IMR-90 (cell line): ENCODE measurements at regions not wholly inside any gene's neighbourhood (a gene's known extent, or its start where the extent isn't known, plus 50 kb on each side); places are given as distances from the start of the nearest gene placed in this dataset.

Experiments used
- ATAC-seq: fragments of 200-7000 bp; cut with Tn5 transposase; 2 replicates; pipeline ENCODE4 v1.9.1; 2020; ENCODE audit warnings: low read depth, mild to moderate bottlenecking, moderate library complexity
- BruUV-seq: library from RNA; stranded (reverse); fragments of 400-500 nt; replicated peaks from 2 replicates; lab custom pipeline; 2021; lab: Mats Ljungman, UMichigan
- CTCF ChIA-PET: fragments of 300-600 bp; formaldehyde crosslinking; extraction: SDS; loops from one replicate; lab custom pipeline; 2021; ENCODE audit warnings: antibody characterized with exemption; lab: Yijun Ruan, JAX
- POLR2A ChIA-PET: fragments of 300-600 bp; sonication (Branson Sonifier 250); formaldehyde crosslinking; loops from one replicate; lab custom pipeline; 2022; ENCODE audit warnings: antibody characterized with exemption; ENCODE audit not compliant: unreplicated experiment; lab: Charles Lee
- DNase-seq: peaks from one replicate; pipeline ENCODE4 v3.0.0; 2013
- H2AFZ ChIP-seq: replicated peaks from 2 replicates; pipeline ENCODE3; 2013; ENCODE audit warnings: low read length, mild to moderate bottlenecking; ENCODE audit not compliant: poor library complexity
- H2AK5ac ChIP-seq: 2 replicates; pipeline ENCODE4 v1.6.1; 2013; ENCODE audit warnings: low read depth, low read length, inconsistent platforms
- H2AK9ac ChIP-seq: replicated peaks from 2 replicates; pipeline ENCODE3; 2013; ENCODE audit warnings: mild to moderate bottlenecking, low read depth, low read length, moderate library complexity; ENCODE audit not compliant: poor library complexity
- H2BK120ac ChIP-seq: 2 replicates; pipeline ENCODE4 v1.6.1; 2013; ENCODE audit warnings: low read depth, low read length, inconsistent platforms
- H2BK15ac ChIP-seq: 3 replicates; pipeline ENCODE4 v1.6.1; 2013; ENCODE audit warnings: low read depth, low read length, inconsistent platforms
- H2BK20ac ChIP-seq: 2 replicates; pipeline ENCODE4 v1.6.1; 2013; ENCODE audit warnings: low read depth, mild to moderate bottlenecking, inconsistent platforms, low read length, moderate library complexity
- H2BK5ac ChIP-seq: 2 replicates; pipeline ENCODE4 v1.6.1; 2013; ENCODE audit warnings: mild to moderate bottlenecking, low read depth, low read length, inconsistent platforms; ENCODE audit not compliant: poor library complexity, severe bottlenecking
- H3K14ac ChIP-seq: replicated peaks from 2 replicates; pipeline ENCODE4 v1.6.1; 2013; ENCODE audit warnings: low read depth, low read length, inconsistent platforms
- H3K18ac ChIP-seq: 2 replicates; pipeline ENCODE4 v1.6.1; 2013; ENCODE audit warnings: low read depth, low read length, control low read depth
- H3K23ac ChIP-seq: 2 replicates; pipeline ENCODE4 v1.6.1; 2013; ENCODE audit warnings: low read depth, low read length, inconsistent platforms
- H3K27ac ChIP-seq: 2 replicates; pipeline ENCODE4 v1.5.1; 2013; ENCODE audit warnings: mild to moderate bottlenecking, control low read depth, low read length; ENCODE audit not compliant: insufficient read depth
- H3K27me3 ChIP-seq: 2 replicates; pipeline ENCODE4 v1.6.1; 2013; ENCODE audit warnings: low read length; ENCODE audit not compliant: control insufficient read depth, insufficient read depth
- H3K36me3 ChIP-seq: 2 replicates; pipeline ENCODE4 v1.6.1; 2013; ENCODE audit warnings: low read length, mixed read lengths; ENCODE audit not compliant: control insufficient read depth, insufficient read depth
- H3K4ac ChIP-seq: 2 replicates; pipeline ENCODE4 v1.6.1; 2013; ENCODE audit warnings: low read depth, low read length, inconsistent platforms
- H3K4me1 ChIP-seq: 2 replicates; pipeline ENCODE4 v1.6.1; 2013; ENCODE audit warnings: low read length, mixed read lengths; ENCODE audit not compliant: control insufficient read depth, insufficient read depth
- H3K4me2 ChIP-seq: 2 replicates; pipeline ENCODE4 v1.6.1; 2013; ENCODE audit warnings: low read depth, mild to moderate bottlenecking, control low read depth, low read length, moderate library complexity
- H3K4me3 ChIP-seq: 2 replicates; pipeline ENCODE4 v1.5.1; 2013; ENCODE audit warnings: low read depth, mild to moderate bottlenecking, control low read depth, low read length, moderate library complexity; ENCODE audit not compliant: insufficient read depth
- H3K56ac ChIP-seq: 2 replicates; pipeline ENCODE4 v1.6.1; 2013; ENCODE audit warnings: low read length, inconsistent platforms; ENCODE audit not compliant: insufficient read depth; ENCODE audit errors: extremely low read depth
- H3K79me1 ChIP-seq, 2 experiments: 2 replicates each; pipeline ENCODE4 v1.6.1; 2013; ENCODE audit warnings: low read length in 2 of 2, inconsistent platforms in 1 of 2, low read depth in 1 of 2
- H3K9ac ChIP-seq: 2 replicates; pipeline ENCODE4 v1.6.1; 2013; ENCODE audit warnings: low read depth, low read length, control low read depth
- H3K9me1 ChIP-seq: 2 replicates; pipeline ENCODE4 v1.6.1; 2013; ENCODE audit warnings: low read length, inconsistent platforms; ENCODE audit not compliant: insufficient read depth
- H3K9me3 ChIP-seq: 2 replicates; pipeline ENCODE4 v1.6.1; 2013; ENCODE audit warnings: low read length; ENCODE audit not compliant: control insufficient read depth, insufficient read depth
- H4K20me1 ChIP-seq: 2 replicates; pipeline ENCODE4 v1.6.1; 2013; ENCODE audit warnings: low read length, inconsistent platforms; ENCODE audit not compliant: insufficient read depth
- H4K5ac ChIP-seq: 2 replicates; pipeline ENCODE4 v1.6.1; 2013; ENCODE audit warnings: mild to moderate bottlenecking, low read depth, low read length, control low read depth
- H4K8ac ChIP-seq, 2 experiments: 2 replicates each; pipeline ENCODE4 v1.6.1; 2013; ENCODE audit warnings: low read depth in 2 of 2, low read length in 2 of 2, control low read depth in 1 of 2, inconsistent platforms in 1 of 2
- H4K91ac ChIP-seq: 2 replicates; pipeline ENCODE4 v1.6.1; 2013; ENCODE audit warnings: low read depth, low read length, inconsistent platforms; ENCODE audit not compliant: insufficient read depth
- BHLHE40 ChIP-seq: fragments of 150-350 bp; IDR thresholded peaks from 2 replicates; pipeline ENCODE4 v1.6.1; 2016; ENCODE audit warnings: mild to moderate bottlenecking, low read depth, low read length
- FOS ChIP-seq: fragments of 150-350 bp; IDR thresholded peaks from 2 replicates; pipeline ENCODE4 v1.6.1; 2016; ENCODE audit warnings: low read depth, low read length
- MAFK ChIP-seq: IDR thresholded peaks from 2 replicates; pipeline ENCODE4 v1.6.1; 2012; ENCODE audit warnings: low read depth, low read length, improper control_type of control experiment
- MAZ ChIP-seq: IDR thresholded peaks from 2 replicates; pipeline ENCODE4 v1.6.1; 2012; ENCODE audit warnings: low read depth, mild to moderate bottlenecking, low read length, improper control_type of control experiment, moderate library complexity, borderline replicate concordance
- MXI1 ChIP-seq: IDR thresholded peaks from 2 replicates; pipeline ENCODE4 v1.6.1; 2012; ENCODE audit warnings: low read depth, mild to moderate bottlenecking, low read length, moderate library complexity, borderline replicate concordance
- NFE2L2 ChIP-seq: fragments of 150-350 bp; IDR thresholded peaks from 2 replicates; pipeline ENCODE4 v1.6.1; 2016; ENCODE audit warnings: low read depth, mild to moderate bottlenecking, low read length
- RAD21 ChIP-seq: IDR thresholded peaks from 2 replicates; pipeline ENCODE4 v1.6.1; 2012; ENCODE audit warnings: low read length, improper control_type of control experiment
- RCOR1 ChIP-seq: IDR thresholded peaks from 2 replicates; pipeline ENCODE4 v1.6.1; 2012; ENCODE audit warnings: mild to moderate bottlenecking, low read length, improper control_type of control experiment; ENCODE audit not compliant: insufficient replicate concordance
- RFX5 ChIP-seq: IDR thresholded peaks from 2 replicates; pipeline ENCODE4 v1.8.0; 2012; ENCODE audit warnings: low read depth, mild to moderate bottlenecking, low read length, moderate library complexity
- SMC3 ChIP-seq: fragments of 150-350 bp; IDR thresholded peaks from 2 replicates; pipeline ENCODE4 v1.6.1; 2016; ENCODE audit warnings: low read depth, mild to moderate bottlenecking, antibody characterized with exemption, low read length, moderate library complexity
- dilution Hi-C: fragments of 300-500 bp; cut with HindIII; formaldehyde crosslinking; loops from one replicate; pipeline ENCODE4 v1.14.3; 2018; ENCODE audit warnings: low sequenced_read_pairs; ENCODE audit not compliant: unreplicated experiment
- in situ Hi-C: fragments of 300-500 bp; cut with MboI; formaldehyde crosslinking; loops from 3 replicates; pipeline ENCODE4 v1.14.3; 2019; ENCODE audit warnings: low sequenced_read_pairs, inconsistent platforms, mixed read lengths
- intact Hi-C: fragments of 100-400 bp; cut with micrococcal nuclease; formaldehyde crosslinking; loops from 2 replicates; pipeline ENCODE4 v1.10.0; 2022
- TF ChIP-seq, protein P1 (sequence below): fragments of 150-350 bp; IDR thresholded peaks from 2 replicates; pipeline ENCODE4 v1.6.1; 2016; ENCODE audit warnings: low read depth, mild to moderate bottlenecking, low read length, moderate library complexity, borderline replicate concordance
- TF ChIP-seq, protein P2 (sequence below): conservative IDR thresholded peaks from 2 replicates; pipeline ENCODE4 v1.5.1; 2012; ENCODE audit warnings: mild to moderate bottlenecking, low read depth, low read length, improper control_type of control experiment
- TF ChIP-seq, protein P3 (sequence below): fragments of 150-350 bp; IDR thresholded peaks from 2 replicates; pipeline ENCODE4 v1.6.1; 2017; ENCODE audit warnings: mild to moderate bottlenecking, antibody characterized with exemption, low read length, low read depth

DNA sequence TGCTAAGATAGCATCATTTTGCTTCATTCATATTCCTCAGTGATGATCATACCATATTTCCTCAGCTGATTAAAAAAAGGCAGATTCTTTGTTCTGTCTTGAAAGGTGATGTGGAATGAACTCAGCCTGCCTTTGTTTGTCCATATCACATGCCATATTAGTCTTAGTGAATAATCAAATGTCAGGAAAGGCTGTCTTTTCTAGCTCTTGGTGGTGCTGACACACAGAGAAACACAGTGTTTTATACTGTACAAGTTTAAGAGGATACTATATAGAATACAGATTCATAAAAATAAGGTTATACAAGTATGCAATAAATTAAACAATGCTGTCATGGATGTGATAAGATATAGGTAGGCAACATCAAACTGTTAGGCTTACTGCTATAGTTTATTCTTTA is 97.1 kb upstream of the FAM98A start:
- no peaks in the 10 kb centered on the region for H3K79me1 ChIP-seq
- H3K4ac ChIP-seq = no peak overlapping the region
- H4K8ac ChIP-seq = no peak overlapping the region
- TF ChIP-seq SMC3 (no peak), MXI1 (no peak), BHLHE40 (no peak), MAZ (no peak), FOS (no peak), RFX5 (no peak), MAFK (no peak), RCOR1 (no peak), NFE2L2 (no peak), RAD21 (no peak)
- TF ChIP-seq, protein P1, sequence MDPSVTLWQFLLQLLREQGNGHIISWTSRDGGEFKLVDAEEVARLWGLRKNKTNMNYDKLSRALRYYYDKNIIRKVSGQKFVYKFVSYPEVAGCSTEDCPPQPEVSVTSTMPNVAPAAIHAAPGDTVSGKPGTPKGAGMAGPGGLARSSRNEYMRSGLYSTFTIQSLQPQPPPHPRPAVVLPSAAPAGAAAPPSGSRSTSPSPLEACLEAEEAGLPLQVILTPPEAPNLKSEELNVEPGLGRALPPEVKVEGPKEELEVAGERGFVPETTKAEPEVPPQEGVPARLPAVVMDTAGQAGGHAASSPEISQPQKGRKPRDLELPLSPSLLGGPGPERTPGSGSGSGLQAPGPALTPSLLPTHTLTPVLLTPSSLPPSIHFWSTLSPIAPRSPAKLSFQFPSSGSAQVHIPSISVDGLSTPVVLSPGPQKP = no peak
- TF ChIP-seq, protein P2, sequence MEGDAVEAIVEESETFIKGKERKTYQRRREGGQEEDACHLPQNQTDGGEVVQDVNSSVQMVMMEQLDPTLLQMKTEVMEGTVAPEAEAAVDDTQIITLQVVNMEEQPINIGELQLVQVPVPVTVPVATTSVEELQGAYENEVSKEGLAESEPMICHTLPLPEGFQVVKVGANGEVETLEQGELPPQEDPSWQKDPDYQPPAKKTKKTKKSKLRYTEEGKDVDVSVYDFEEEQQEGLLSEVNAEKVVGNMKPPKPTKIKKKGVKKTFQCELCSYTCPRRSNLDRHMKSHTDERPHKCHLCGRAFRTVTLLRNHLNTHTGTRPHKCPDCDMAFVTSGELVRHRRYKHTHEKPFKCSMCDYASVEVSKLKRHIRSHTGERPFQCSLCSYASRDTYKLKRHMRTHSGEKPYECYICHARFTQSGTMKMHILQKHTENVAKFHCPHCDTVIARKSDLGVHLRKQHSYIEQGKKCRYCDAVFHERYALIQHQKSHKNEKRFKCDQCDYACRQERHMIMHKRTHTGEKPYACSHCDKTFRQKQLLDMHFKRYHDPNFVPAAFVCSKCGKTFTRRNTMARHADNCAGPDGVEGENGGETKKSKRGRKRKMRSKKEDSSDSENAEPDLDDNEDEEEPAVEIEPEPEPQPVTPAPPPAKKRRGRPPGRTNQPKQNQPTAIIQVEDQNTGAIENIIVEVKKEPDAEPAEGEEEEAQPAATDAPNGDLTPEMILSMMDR = no peak
- TF ChIP-seq, protein P3, sequence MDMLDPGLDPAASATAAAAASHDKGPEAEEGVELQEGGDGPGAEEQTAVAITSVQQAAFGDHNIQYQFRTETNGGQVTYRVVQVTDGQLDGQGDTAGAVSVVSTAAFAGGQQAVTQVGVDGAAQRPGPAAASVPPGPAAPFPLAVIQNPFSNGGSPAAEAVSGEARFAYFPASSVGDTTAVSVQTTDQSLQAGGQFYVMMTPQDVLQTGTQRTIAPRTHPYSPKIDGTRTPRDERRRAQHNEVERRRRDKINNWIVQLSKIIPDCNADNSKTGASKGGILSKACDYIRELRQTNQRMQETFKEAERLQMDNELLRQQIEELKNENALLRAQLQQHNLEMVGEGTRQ = no peak
- H2BK20ac ChIP-seq = no peak overlapping the region
- no peak overlapping the region for H2AK5ac ChIP-seq
- no peak overlapping the region for H2AK9ac ChIP-seq
- H3K4me1 ChIP-seq = no peaks in the 10 kb centered on the region
- no peak overlapping the region for H3K9ac ChIP-seq
- no peaks in the 10 kb centered on the region for H3K36me3 ChIP-seq
- no peaks in the 10 kb centered on the region for H3K27me3 ChIP-seq
- no peak overlapping the region for H3K14ac ChIP-seq
- H3K9me1 ChIP-seq = no peaks in the 10 kb centered on the region
- H2BK120ac ChIP-seq = no peak overlapping the region
- no TSS peak for BruUV-seq
- in situ Hi-C loops (no loop called here), dilution Hi-C loops (no loop called here), intact Hi-C loops (no loop called here)
- no peak for DNase-seq
- H4K5ac ChIP-seq = no peak overlapping the region
- no peak overlapping the region for H3K18ac ChIP-seq
- CTCF ChIA-PET = interaction anchor here (1.3 kb wide), 1 partner anchor 400 kb away, joined by 3 read pairs; no protein-coding TSS in a partner anchor
- H4K20me1 ChIP-seq = no peaks in the 10 kb centered on the region
- H2BK5ac ChIP-seq = no peak overlapping the region
- H4K91ac ChIP-seq = no peak overlapping the region
- no peaks in the 10 kb centered on the region for H3K9me3 ChIP-seq
- H3K4me2 ChIP-seq = no peak overlapping the region
- POLR2A ChIA-PET = no interaction called here
- no peak overlapping the region for H3K56ac ChIP-seq
- H3K27ac ChIP-seq = no peak overlapping the region
- no peak overlapping the region for H2AFZ ChIP-seq
- no peak overlapping the region for H2BK15ac ChIP-seq
- no peak overlapping the region for H3K23ac ChIP-seq
- H3K4me3 ChIP-seq = no peak overlapping the region
- ATAC-seq = no peak
